ACC112 (cell line): ENCODE measurements at regions not wholly inside any gene's neighbourhood (a gene's known extent, or its start where the extent isn't known, plus 50 kb on each side); places are given as distances from the start of the nearest gene placed in this dataset.
A peak's percentile ranks its signal among the peaks of the same experiment; 100 is the strongest.

Experiments used
- H2AFZ ChIP-seq: fragments of 200-600 bp; sonication (generic); one replicate; pipeline ENCODE4 v1.6.0; 2017; ENCODE audit warnings: antibody characterized with exemption, low read length; ENCODE audit not compliant: unreplicated experiment
- H3K27ac ChIP-seq: fragments of 200-600 bp; sonication (generic); 2 replicates; pipeline ENCODE4 v1.5.1; 2014; ENCODE audit warnings: low read depth, mild to moderate bottlenecking, antibody characterized with exemption, low read length, moderate library complexity
- H3K27me3 ChIP-seq: fragments of 200-600 bp; sonication (generic); 2 replicates; pipeline ENCODE4 v1.6.1; 2014; ENCODE audit warnings: mild to moderate bottlenecking, antibody characterized with exemption, low read length, moderate library complexity, mixed read lengths; ENCODE audit not compliant: insufficient read depth
- H3K36me3 ChIP-seq: fragments of 200-600 bp; sonication (generic); 2 replicates; pipeline ENCODE4 v1.6.1; 2016; ENCODE audit warnings: mild to moderate bottlenecking, antibody characterized with exemption, low read length, moderate library complexity, mixed read lengths; ENCODE audit not compliant: insufficient read depth
- H3K4me1 ChIP-seq: fragments of 200-600 bp; sonication (generic); one replicate; pipeline ENCODE4 v1.6.1; 2016; ENCODE audit warnings: low read length, mixed read lengths; ENCODE audit not compliant: insufficient read depth, unreplicated experiment, control insufficient read depth
- H3K4me3 ChIP-seq: fragments of 200-600 bp; sonication (generic); 2 replicates; pipeline ENCODE4 v1.5.1; 2014; ENCODE audit warnings: mild to moderate bottlenecking, low read depth, low read length
- H3K79me2 ChIP-seq: fragments of 200-600 bp; sonication (generic); one replicate; pipeline ENCODE4 v1.6.0; 2016; ENCODE audit warnings: low read length; ENCODE audit not compliant: control insufficient read depth, unreplicated experiment, insufficient read depth

GRCh38 chrX:122907375-122907774 lies 276.7 kb upstream of the GRIA3 start:
- H3K27me3 ChIP-seq: no peaks in the 10 kb centered on the region
- H3K4me1 ChIP-seq: no peaks in the 10 kb centered on the region
- H2AFZ ChIP-seq: no peak overlapping the region
- no peak overlapping the region for H3K27ac ChIP-seq
- H3K4me3 ChIP-seq: no peak overlapping the region
- no peaks in the 10 kb centered on the region for H3K79me2 ChIP-seq
- no peaks in the 10 kb centered on the region for H3K36me3 ChIP-seq

DNA sequence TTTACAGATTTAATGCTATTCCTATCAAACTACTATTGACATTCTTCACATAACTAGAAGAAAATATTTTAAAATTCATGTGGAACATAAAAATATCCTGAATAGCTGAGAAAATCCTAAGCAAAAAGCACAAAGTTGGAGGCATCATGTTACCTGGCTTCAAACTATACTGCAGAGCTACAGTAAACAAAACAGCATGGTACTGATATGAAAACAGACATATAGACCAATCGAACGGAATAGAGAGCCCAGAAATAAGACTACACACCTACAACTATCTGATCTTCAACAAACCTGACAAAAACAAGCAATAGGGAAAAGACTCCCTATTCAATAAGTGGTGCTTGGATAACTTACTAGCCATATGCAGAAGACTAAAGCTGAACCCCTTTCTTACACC lies 273.4 kb upstream of the GRIA3 start:
- no peak overlapping the region for H3K4me3 ChIP-seq
- no peaks in the 10 kb centered on the region for H3K27me3 ChIP-seq
- H3K4me1 ChIP-seq: no peaks in the 10 kb centered on the region
- no peak overlapping the region for H3K27ac ChIP-seq
- H3K36me3 ChIP-seq: no peaks in the 10 kb centered on the region
- H3K79me2 ChIP-seq: no peaks in the 10 kb centered on the region
- no peak overlapping the region for H2AFZ ChIP-seq

GRCh38 chrX:122913134-122913533 lies 270.9 kb upstream of the GRIA3 start:
- H3K4me3 ChIP-seq: no peak overlapping the region
- H2AFZ ChIP-seq: no peak overlapping the region
- no peak overlapping the region for H3K27ac ChIP-seq

GRCh38 chrX:122913764-122914163 lies 270.3 kb upstream of the GRIA3 start:
- Histone ChIP-seq H3K4me3 (no peak overlapping the region), H3K79me2 (no peaks in the 10 kb centered on the region), H3K27me3 (no peaks in the 10 kb centered on the region), H3K36me3 (no peaks in the 10 kb centered on the region), H2AFZ (no peak overlapping the region), H3K4me1 (no peaks in the 10 kb centered on the region), H3K27ac (no peak overlapping the region)

More at GRCh38 chrX:122913134-122913533, 270.9 kb upstream of the GRIA3 start:
- H3K27me3 ChIP-seq: no peaks in the 10 kb centered on the region
- no peaks in the 10 kb centered on the region for H3K36me3 ChIP-seq
- H3K79me2 ChIP-seq: no peaks in the 10 kb centered on the region
- no peaks in the 10 kb centered on the region for H3K4me1 ChIP-seq

DNA sequence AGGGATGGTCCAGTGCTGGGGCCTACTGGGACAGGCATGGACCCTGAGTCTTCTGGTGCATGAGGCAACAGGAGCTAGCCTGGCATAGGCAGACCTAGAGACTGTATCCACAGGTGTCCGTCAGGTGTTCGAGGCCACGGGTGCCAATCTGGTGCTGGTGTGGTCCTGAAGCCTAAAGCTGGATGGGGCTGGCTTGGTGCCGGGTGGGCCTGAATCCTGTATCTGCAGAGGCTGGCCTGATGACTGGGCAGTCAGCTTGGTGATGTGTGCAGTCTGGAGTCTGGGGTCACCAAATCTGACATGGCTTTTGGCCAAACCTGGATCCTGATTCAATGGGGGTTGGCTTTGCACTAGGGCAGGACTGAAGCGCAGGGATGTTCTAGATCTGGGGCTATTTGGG lies 269.8 kb upstream of the GRIA3 start:
- H3K4me3 ChIP-seq: no peak overlapping the region
- no peak overlapping the region for H3K27ac ChIP-seq
- H3K36me3 ChIP-seq: no peaks in the 10 kb centered on the region
- no peaks in the 10 kb centered on the region for H3K4me1 ChIP-seq
- H3K27me3 ChIP-seq: no peaks in the 10 kb centered on the region
- H2AFZ ChIP-seq: no peak overlapping the region
- H3K79me2 ChIP-seq: no peaks in the 10 kb centered on the region

DNA sequence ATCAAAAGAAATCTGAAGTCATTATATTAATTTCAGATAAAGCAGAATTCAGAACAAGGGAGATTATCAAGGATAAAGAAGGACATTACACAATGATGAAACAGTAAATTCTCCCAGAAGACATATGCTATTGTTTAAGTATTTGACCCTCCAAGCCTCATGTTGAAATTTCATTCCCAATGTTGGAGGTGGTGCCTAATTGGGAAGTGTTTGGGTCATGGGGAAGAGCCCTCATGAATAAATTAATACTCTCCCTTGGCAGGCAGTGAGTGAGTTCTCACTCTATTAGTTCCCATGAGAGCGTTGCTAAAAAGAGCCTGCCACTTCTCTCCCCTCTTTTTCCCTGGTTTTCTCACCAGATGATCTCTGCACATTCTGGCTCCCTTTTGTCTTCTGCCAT lies 249.9 kb upstream of the GRIA3 start:
- Histone ChIP-seq H3K4me1 (no peaks in the 10 kb centered on the region), H3K4me3 (no peak overlapping the region), H3K27me3 (no peaks in the 10 kb centered on the region), H3K79me2 (no peaks in the 10 kb centered on the region), H3K27ac (no peak overlapping the region), H3K36me3 (no peaks in the 10 kb centered on the region), H2AFZ (no peak overlapping the region)

GRCh38 chrX:122940199-122940598 lies 243.9 kb upstream of the GRIA3 start:
- Histone ChIP-seq H3K27me3 (no peaks in the 10 kb centered on the region), H3K4me3 (no peak overlapping the region), H3K4me1 (peaks cover 5% of the 10 kb centered on the region), H3K36me3 (no peaks in the 10 kb centered on the region), H3K79me2 (no peaks in the 10 kb centered on the region), H3K27ac (no peak overlapping the region), H2AFZ (no peak overlapping the region)

DNA sequence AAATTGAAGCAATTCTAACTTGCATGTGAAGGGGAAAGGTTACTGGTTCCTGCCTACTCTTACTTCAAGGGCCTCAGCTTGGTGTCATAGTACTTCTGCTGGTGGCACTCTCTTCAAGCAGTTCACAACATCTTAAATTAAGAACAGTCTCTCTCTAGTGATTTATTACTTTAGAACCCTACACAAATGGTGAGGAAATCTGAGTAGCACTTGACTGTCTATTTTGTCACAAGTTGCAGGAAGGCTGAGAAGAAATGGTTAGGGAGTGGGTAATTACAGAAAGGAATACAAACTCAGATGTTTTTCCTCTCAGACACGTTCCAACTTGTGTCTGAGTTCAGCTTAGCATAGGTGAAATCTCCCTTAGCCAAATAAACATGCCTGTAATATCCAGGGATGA lies 242.3 kb upstream of the GRIA3 start:
- no peak overlapping the region for H3K4me3 ChIP-seq
- H3K4me1 ChIP-seq: peaks cover 5% of the 10 kb centered on the region
- H3K36me3 ChIP-seq: no peaks in the 10 kb centered on the region
- no peak overlapping the region for H2AFZ ChIP-seq
- H3K27ac ChIP-seq: no peak overlapping the region
- no peaks in the 10 kb centered on the region for H3K79me2 ChIP-seq
- H3K27me3 ChIP-seq: no peaks in the 10 kb centered on the region

GRCh38 chrX:122943918-122944317 lies 240.2 kb upstream of the GRIA3 start:
- Histone ChIP-seq H3K79me2 (no peaks in the 10 kb centered on the region), H2AFZ (no peak overlapping the region), H3K4me3 (no peak overlapping the region), H3K4me1 (peaks cover 5% of the 10 kb centered on the region), H3K27ac (peak overlapping the region; percentile 45), H3K36me3 (no peaks in the 10 kb centered on the region), H3K27me3 (no peaks in the 10 kb centered on the region)

- Histone ChIP-seq H3K27ac (no peak overlapping the region), H3K4me3 (no peak overlapping the region), H3K79me2 (no peaks in the 10 kb centered on the region), H3K27me3 (no peaks in the 10 kb centered on the region), H3K36me3 (no peaks in the 10 kb centered on the region), H2AFZ (no peak overlapping the region), H3K4me1 (peaks cover 5% of the 10 kb centered on the region)
These were observed 238.8 kb upstream of the GRIA3 start for GRCh38 chrX:122945328-122945727.

GRCh38 chrX:122972604-122973003 lies 211.5 kb upstream of the GRIA3 start:
- H3K4me3 ChIP-seq: no peak overlapping the region
- no peak overlapping the region for H3K27ac ChIP-seq
- H3K4me1 ChIP-seq: no peaks in the 10 kb centered on the region
- no peaks in the 10 kb centered on the region for H3K79me2 ChIP-seq
- no peaks in the 10 kb centered on the region for H3K36me3 ChIP-seq
- no peaks in the 10 kb centered on the region for H3K27me3 ChIP-seq
- H2AFZ ChIP-seq: no peak overlapping the region
